HG03521 (cell line): ENCODE measurements at regions not wholly inside any gene's neighbourhood (a gene's known extent, or its start where the extent isn't known, plus 50 kb on each side); places are given as distances from the start of the nearest gene placed in this dataset.
"Not testable (repeated sequence)": the region's sequence is repeated elsewhere in the genome, so short reads cannot be mapped to it uniquely, and the experiment has no call there.

ENCODE experiments used
- ATAC-seq: cut with Tn5 transposase; IDR thresholded peaks from one replicate; pipeline ENCODE4 v1.9.1; 2021; ENCODE audit warnings: mild to moderate bottlenecking, moderate library complexity; ENCODE audit not compliant: unreplicated experiment

DNA sequence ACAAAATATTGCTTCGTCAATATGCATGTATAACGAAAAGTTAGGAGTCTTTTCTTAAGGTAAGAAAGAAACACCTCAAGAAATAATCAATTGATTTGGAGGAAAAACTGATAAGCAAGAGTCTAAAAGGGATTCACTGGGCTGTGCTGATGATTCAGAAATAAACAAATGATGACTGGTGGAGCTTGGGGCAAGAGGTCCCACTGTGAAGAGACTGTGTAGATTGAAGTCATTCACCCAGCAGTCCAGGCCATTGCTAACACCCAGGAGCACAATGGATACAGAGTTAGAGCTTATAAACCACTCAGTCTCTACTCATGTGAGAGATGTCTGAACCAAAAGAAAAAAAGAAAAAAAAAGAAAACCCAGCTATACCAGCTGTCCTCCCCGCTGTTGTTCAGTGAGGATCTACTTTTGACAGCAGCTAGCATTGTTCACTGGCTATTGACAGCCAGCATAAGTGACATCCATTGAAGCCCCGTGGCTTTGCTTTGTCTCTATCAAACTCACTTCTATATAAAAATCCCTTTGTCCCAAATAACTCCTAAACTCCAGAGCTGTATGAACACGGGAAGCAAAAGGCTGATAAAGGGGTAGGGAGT, 255.5 kb downstream of the KCTD12 start:
- ATAC-seq: no peak

DNA sequence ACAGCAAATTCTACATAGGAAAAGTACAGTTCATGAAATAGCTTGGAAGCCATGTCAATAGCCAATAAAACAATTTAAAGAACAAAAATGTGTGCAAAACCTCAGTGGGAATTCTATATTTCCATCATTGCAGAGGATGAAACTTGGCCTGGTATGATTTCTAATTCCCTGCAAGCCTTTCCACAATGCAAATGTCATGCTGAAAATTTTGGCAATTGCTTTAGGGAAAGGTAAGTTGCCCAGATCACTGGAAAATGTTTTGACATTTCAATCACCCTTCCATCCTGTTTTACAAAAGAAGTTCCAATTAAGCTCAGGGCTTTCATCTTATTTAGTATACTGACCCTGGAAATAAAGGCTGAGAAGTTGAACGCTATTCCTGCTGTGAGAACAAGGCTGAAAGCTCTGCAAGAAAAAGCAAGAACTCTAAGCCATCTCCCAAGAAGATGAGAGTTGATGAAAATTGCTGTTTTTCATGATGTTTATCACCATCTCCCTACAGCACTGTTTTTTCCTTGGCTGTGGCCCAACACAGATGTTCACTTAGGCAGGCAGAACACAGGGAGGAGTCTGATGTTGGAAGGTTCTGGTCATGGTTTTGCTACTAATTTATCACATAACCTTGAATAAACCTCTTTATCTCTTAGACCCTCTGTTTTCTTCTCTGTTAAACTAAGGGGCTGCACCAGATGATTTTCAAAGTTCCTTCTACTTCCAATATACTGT, 263.7 kb downstream of the KCTD12 start:
- ATAC-seq: no peak

DNA sequence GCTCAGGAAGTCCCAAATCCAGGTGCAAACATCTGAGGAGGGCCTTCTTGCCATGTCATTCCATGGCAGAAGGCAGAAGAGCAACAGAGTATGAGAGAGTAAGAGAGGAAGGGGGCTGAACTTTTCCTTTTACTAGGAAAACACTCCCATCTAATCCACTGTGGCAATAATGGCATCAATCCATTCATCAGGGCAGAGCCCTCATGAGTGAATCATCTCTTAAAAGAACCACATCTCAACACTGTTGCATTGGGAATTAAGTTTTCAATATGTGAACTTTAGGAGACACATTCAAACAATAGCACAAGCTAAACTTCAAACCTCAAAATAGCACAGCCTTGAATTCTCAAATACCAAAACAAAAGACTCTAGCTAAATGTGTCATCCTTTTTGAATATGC, 264.5 kb downstream of the KCTD12 start:
- ATAC-seq: no peak

DNA sequence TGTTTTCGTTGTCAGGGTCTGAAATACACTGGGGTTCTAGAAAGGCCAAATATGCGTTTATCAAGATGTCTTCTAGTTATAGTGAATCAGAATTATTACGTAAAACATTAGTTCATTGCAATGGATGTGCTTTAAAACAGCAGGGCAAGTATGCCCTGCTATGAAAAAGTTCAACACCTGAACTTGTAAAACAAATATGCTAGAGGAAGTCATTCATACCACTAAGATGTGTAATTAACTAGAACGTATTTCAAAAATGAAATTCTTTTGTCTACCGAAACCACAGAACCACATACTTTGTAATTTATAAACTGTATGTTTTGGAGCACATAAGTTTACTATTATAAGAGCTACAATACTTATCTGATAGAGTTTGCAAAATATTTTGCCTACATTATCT, 266.2 kb downstream of the KCTD12 start:
- no peak for ATAC-seq

DNA sequence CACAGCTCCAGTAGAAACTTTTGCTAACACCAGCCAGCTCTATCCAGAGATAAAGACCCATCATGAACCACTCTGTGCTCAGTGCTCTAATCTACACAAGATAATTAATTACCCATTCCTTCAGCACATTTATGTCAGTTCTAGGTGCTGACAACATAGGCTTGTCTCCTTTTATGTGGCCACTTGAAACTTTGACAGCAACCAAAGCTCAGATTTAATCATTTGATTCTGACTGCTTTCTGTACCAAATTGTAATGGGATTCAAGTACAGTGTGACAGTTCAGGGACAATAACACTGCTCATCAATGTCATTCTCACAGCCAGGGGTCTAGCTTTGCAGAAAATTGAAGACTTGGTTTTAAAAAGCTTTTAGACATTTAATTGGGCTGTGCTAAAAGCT, 266.6 kb downstream of the KCTD12 start:
- no peak for ATAC-seq

DNA sequence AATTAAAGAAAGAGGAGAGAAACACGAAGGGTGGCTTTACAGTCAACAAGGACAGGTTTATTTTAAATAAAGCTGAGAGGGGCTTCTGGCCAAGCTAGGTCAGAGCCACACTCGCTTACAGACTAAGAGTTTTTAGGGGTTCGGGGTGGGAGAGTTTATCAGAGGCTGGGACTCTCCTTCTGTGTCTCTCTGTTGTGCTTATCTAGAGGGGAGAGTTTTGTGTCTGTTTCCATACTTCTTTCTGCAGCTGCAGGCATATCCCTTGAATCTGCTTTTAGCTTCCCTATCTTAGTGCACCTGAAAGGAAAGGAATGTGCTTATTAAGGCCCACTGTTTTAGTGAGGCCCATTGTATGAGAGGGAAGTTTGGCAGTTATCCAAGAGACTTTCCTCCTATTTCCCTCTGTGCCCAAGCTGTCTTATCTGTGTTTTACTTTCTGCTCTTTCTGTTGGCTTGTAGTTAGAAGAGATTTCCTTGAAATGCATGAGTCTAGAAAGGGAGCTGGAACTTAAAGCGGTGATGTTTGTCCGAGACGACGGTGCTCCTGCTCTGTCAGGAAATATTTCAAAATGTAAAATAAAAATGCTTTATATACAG, 275.3 kb downstream of the KCTD12 start:
- no peak for ATAC-seq

DNA sequence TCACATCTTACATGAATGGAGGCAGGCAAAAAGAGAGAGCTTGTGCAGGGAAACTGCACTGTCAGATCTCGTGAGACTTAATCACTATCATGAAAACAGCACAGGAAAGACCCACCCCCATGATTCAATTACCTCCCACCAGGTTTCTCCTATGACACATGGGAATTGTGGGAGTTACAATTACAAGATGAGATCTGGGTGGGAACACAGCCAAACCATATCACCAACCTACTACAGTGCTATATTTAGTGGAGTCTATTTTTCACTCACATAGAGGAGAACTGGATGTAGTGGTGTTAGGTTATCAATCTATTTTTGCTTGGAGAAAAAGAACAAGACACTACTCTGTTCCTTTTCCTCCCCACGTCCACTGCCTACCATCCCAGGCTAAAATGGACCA, 276.6 kb downstream of the KCTD12 start:
- ATAC-seq: no peak

DNA sequence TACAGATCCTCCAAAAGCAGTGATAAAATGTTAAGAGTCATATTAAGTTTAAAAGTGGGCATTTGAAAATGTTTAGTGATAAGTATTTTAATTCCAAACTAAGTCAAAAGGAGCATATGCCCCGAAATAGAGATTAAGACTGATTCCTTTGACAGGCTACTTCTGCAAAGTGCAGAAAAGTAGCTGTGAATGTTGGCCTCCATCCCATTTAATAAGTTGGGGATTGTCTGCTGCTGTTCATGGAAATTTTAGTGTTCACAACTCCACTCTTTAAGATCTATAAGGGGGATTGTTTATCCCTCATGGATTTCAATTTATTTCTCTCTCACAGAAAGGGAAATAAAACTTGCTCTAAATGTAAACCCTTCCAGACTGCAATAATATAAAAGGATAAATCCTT, 278.3 kb downstream of the KCTD12 start:
- no peak for ATAC-seq

DNA sequence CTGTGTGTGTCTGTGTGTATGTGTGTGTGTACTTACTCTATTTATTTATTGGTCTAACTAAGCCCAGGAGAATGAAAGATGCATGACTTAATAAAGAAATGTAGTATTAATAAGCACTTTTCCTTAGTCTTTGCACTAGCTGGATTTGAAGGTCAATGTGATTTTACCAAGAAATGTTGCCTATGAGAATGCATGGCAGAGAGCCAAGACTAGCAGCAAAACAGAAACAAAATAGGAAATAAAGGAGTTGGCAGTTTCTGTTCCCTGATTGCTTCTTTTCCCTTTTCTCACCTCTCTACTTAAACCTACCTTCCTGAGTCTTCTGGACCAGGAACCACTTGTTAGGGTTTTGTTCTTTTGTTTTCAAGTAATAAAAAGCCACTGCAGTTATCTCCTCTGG, 286.1 kb downstream of the KCTD12 start:
- no peak for ATAC-seq

DNA sequence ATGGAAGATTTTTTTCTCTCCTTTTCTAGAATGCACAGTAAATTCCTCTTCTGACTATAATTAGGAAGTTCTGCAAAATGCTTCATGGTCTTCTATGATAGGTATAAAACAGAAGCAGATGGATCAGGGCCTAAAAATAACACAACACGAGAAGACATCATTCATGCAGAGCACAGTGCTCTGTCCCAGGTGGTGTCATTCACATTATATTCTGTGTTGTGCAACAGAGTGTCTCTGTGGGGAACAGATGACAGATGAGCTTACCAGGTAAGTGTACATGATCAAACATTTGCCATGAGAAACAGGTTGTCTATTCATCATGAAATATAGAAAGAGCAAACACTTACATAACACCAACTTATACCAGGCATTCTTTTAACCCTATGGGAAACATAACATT, 288.3 kb downstream of the KCTD12 start:
- ATAC-seq: no peak

DNA sequence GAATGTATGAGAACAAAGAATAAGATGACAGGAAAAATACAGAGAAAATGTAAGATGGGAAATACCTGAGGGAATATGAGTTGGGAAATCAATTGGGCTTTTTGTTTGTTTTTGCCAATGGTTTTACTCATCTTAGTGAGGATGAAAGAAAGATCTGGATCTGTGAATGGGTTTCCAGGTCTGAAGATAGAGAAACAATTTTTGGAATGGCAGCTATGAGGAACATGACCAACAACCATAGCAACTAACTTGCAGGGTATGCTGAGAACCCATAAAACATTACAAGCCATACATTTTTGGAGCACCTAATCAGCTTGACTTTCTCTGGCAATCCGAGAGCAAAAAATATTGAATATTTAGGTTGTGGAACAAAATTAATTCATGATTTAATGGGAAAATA, 290.0 kb downstream of the KCTD12 start:
- ATAC-seq: no peak

DNA sequence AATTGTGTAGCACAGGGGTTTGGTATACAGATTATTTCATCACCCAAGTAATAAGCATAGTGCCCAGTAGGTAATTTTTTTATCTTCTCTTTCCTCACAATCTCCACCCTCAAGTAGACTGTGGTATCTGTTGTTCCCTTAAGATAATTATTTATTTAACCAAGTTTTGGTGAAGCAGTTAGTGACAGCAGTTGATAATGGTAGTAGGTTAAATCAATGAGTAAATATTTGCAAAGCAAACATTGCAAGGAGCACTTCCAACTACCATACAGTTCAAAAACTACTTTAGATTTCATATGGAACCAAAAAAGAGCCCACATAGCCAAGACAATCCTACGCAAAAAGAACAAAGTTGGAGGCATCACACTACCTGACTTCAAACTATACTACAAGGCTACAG, 291.8 kb downstream of the KCTD12 start:
- ATAC-seq: no peak

DNA sequence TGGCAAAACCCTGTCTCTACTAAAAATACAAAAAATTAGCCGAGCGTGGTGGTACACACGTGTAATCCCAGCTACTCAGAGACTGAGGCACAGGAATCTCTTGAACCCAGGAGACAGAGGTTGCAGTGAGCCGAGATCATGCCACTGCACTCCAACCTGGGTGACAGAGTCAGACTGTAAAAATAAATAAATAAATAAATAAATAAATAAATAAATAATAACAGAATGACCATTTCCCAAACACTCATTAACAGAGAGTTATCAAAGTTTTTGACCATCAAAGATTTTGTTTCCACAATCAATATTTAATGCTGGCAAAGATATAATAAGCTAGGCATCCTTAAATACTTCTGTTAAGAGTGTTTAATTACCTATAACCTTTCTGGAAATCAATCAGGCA, 299.4 kb downstream of the KCTD12 start:
- ATAC-seq: no peak

DNA sequence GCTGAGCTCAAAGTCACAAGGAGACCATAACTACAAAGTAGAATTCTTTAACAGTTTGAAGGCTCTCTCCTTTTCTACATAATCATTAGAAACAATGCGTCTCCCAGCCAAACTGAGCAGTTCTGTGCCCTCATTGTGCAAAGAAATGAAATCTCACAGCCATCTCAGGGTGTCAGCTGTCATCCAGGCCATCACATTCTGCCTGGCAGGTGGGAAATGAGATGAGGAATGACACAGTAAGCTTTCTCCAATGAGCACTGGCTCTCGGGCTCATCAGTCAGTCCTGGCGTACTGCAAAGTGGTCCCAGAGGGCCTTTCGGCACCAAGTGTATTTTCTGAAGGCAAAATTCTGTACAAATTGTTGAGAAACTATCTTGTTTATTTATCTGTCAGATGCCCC, 306.5 kb downstream of the KCTD12 start:
- ATAC-seq: no peak

DNA sequence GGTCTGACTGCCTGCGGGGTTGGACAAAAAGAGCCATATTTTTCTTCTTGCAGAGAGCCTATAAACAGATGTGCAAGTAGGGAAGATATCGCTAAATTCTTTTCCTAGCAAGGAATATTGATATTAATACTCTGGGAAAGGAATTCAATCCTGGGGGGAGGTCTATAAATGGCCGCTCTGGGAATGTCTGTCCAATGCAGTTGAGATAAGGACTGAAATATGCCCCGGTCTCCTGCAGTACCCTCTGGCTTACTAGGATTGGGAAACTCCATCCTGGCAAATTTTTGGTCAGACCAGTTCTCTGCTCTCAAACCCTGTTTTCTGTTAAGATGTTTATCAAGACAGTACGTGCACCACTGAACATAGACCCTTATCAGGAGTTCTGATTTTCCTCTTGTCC, 310.6 kb downstream of the KCTD12 start:
- not testable (repeated sequence) for ATAC-seq

DNA sequence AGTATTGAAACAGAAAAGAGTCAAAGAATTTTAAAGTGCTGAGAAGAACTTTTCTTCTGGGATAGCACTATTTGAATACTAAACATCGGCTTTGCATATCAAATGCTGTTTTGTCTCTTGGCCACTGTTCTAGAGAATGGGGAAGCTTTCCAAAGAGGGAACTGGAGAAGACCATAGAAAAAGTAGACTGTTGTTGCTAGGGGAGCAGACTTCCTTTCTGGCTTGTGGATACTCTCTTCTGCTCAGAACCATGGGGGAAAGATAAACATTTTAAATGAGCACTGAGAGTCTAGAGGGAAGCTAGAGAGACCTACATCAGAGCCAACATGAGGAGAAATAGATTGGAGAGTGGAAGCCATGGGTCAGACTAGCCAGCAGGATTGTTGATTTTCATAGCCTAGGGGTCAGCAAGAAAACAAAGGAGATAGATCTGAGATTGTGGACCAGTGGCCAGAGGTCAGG, 315.7 kb downstream of the KCTD12 start:
- no peak for ATAC-seq

DNA sequence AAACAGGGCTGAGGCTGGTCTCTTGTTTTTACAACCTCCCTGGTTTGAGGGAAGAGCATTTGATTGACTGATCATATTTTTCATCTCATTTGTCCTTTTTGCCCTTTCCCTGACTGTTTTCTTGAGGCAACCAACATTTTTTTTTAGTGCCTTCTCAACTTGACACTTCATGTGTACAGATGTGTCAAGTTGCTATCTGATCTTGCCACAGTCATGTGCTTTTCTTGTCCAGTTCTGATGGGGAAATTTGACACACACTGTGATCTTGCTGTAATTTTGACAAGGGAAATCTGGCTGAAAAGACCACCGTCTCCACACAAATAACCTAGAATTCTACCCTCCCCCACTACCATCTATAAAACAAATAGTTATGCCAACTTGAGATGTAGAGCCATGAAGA, 329.6 kb downstream of the KCTD12 start:
- no peak for ATAC-seq

DNA sequence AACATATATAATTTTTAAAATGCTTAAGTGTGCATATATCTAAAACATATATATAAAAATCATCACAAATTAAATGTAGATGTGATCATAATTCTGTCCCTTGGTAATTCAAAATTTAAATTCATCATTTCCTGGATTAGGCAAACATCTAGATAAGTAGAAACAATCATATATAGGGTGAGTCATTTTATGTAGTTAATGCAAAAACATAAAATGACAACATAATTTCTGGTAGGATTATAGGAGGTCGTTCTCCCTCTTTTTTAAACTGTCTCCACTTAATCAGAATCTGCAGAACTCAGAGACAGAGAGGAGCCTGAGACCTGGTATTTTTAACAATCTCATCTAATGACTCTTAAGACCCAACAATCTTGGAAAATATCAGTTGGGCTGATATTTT, 333.4 kb downstream of the KCTD12 start:
- no peak for ATAC-seq

DNA sequence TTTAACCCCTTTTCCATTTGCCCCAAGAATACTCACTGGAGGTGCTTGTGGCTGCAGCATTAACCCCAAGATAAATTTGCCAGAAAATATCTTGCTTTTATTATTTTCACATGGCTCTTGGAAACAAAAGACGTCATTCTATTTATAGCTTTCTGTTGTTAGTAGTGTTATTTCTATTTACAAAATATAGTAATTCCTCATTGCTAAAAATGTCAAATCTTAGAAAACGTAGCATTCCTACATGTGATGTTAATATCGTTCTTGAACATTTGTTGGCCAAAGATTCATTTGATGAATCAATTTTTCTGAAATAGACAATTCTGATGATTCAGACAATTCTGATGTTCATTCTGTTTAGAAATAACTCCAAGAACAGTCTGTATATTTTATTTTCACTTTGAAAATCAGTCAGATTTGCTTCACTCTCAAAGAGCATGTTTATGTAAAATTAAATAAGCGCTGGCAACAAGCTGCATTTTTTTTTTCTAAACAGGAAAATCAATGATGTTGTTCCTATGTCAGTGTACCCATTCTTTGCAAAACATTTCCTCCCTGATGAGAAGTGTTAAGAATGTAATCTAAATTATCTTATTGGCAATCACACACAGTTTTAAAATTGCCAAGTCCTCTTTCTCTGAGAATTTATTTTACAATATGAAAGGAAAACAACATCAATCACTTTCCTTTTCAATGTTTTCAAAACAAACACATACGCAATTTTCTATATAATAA, 334.0 kb downstream of the KCTD12 start:
- no peak for ATAC-seq

DNA sequence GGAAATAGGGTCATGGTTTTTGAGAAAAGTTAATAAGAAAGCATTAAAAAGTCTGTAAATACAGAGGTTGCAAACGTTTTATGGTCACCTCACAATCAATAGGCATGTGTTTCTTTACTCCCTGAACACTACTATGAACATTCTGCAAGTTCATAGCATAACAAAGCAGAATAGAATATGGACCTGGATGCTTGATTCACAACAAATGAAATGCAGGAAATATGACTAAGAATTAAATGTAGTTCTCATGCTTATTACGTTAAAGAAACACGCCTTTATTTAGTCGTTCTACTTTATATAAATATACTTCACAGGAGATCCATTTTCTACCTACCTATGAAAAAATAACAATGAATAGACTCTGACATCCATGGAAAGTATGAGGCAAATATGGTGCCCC, 344.0 kb downstream of the KCTD12 start:
- no peak for ATAC-seq

DNA sequence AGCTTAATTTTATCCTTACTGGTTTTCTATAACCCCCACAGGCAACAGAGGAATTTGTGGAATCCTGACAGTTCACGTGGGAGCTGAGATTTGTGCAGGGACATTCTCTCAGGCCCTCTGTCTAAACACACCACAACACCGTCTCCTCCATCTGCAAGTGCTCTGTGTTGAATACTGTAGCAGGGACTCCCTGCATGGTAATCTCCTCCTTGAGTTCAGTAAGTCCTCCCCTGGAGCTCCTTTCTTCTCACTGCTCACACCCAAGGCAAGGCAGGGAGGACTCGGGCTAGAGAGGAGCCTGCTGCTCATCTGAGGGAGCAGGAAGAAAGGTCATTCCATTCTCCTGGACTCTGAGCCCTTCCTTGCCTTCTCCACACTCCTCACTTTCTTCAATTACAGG, 348.2 kb downstream of the KCTD12 start:
- no peak for ATAC-seq

DNA sequence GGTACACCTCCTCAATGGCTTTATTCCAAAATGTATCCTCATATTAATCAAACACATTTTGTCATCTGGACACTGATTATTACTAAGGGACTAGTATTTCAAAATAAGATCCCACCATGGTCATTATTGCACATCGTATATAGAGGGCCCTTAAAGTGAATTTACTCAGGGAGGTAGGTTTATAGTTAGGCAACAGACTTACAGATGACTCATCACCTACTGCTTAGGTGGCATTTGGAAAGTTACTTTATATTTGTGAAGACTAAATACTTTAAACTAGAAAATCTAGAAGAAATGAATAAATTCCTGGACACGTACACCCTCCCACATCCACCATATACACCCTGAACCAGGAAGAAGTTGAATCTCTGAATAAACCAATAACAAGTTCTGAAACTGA, 353.0 kb downstream of the KCTD12 start:
- no peak for ATAC-seq
